Heart left ventricle (tissue), 16 donors: ENCODE measurements at regions not wholly inside any gene's neighbourhood (a gene's known extent, or its start where the extent isn't known, plus 50 kb on each side); places are given as distances from the start of the nearest gene placed in this dataset.
"Not testable (repeated sequence)": the region's sequence is repeated elsewhere in the genome, so short reads cannot be mapped to it uniquely, and the experiment has no call there.

Experiments used
- ATAC-seq, 4 donors: fragments of 200-7000 bp; cut with Tn5 transposase; one replicate each; pipeline ENCODE4 v1.9.1; 2020 to 2022; ENCODE audit warnings: moderate library complexity in 4 of 4, mild to moderate bottlenecking in 3 of 4, moderate number of reproducible peaks in 1 of 4
- DNase-seq, 5 donors: peaks; one replicate each; pipeline ENCODE4 v3.0.0-alpha.2; 2020
- H3K27ac ChIP-seq, 12 donors: fragments of 200-600 bp; sonication (generic) in 4 of 12; one replicate each; pipeline versions ENCODE4 v1.5.0 to v1.8.0; 2016 to 2022; ENCODE audit warnings: mild to moderate bottlenecking in 2 of 12
- H3K27me3 ChIP-seq, 9 donors: fragments of 200-600 bp; sonication (generic) in 2 of 9; one replicate each; pipeline versions ENCODE4 v1.5.1 to v1.8.0; 2016 to 2022; ENCODE audit warnings: mild to moderate bottlenecking in 3 of 9
- H3K36me3 ChIP-seq, 9 donors: fragments of 200-600 bp; sonication (generic) in 2 of 9; one replicate each; pipeline versions ENCODE4 v1.5.0 to v1.8.0; 2018 to 2022; ENCODE audit warnings: mild to moderate bottlenecking in 2 of 9
- H3K4me1 ChIP-seq, 12 donors: fragments of 200-600 bp; sonication (generic) in 4 of 12; one replicate each; pipeline versions ENCODE4 v1.5.0 to v1.8.0; 2016 to 2022; ENCODE audit warnings: mild to moderate bottlenecking in 3 of 12
- H3K4me3 ChIP-seq, 12 donors: fragments of 200-600 bp; sonication (generic) in 4 of 12; one replicate each; pipeline versions ENCODE4 v1.5.0 to v1.8.0; 2017 to 2022; ENCODE audit warnings: mild to moderate bottlenecking in 9 of 12, moderate library complexity in 4 of 12
- H3K9me3 ChIP-seq, 12 donors: fragments of 200-600 bp; sonication (generic) in 4 of 12; one replicate each; pipeline versions ENCODE4 v1.5.0 to v1.8.0; 2016 to 2022; ENCODE audit warnings: mild to moderate bottlenecking in 1 of 12
- POLR2A ChIP-seq, 2 donors: fragments of 450-650 bp; IDR thresholded peaks; one replicate each; pipeline ENCODE4 v1.6.1; 2017; ENCODE audit warnings: antibody characterized with exemption in 2 of 2, mild to moderate bottlenecking in 2 of 2, moderate library complexity in 2 of 2
- WGBS, 4 donors: extraction: QIAGEN DNeasy Blood & Tissue Kit in 2 of 4; methylation state at CpG; one replicate each; pipeline versions ENCODE4 v1.1.5 to v1.1.7; 2013 to 2018; 5-methylcytosine and 5-hydroxymethylcytosine counted together
- intact Hi-C, 10 donors: fragments of 100-400 bp; cut with DNase I; formaldehyde crosslinking; loops; one replicate each; pipeline versions ENCODE4 v1.11.1 to v1.14.2; 2022
- TF ChIP-seq, protein P1 (sequence below), 12 donors: fragments of 200-600 bp; sonication (generic) in 4 of 12; IDR thresholded peaks; one replicate each; pipeline versions ENCODE4 v1.5.0 to v1.8.0; 2018 to 2022; ENCODE audit warnings: antibody characterized with exemption in 12 of 12, mild to moderate bottlenecking in 5 of 12
- donor health status: ischemic (EF 13 %, LVEDD 7.1; RV severe dilation, severe dysfunction).
- donor health status: healthy with polysubstance abuse.
- donor health status: DM: no; HTN: yes; CAD: no.
- donor health status: DM: no; HTN: no; CAD: no.
- donor health status: ischemic (EF 25% LVEDD 6.9; RV normal size, moderate dysfunction).
- donor health status: ischemic (EF 25% LVEDD 5.7; RV mildly dilated, moderate dysfunction).
- donor health status: healthy.
- donor health status: DM: yes; HTN: yes; CAD: no.
- donor health status: ischemic (EF 35%, LVEDD 5.7; RV mildly dilated, moderate dysfunction).
- donor health status: nonischemic (EF 11% LVEDD 7.7; RV severe dilation, severe dysfunction).
- donor health status: DM: yes; HTN: yes; CAD: no.
- donor health status: PGD.
- donor health status: ischemic (EF 29% LVEDD 5.4; RV normal size, mild dysfunction).
- donor health status: nonischemic (EF 23%, LVEDD 6.1; RV moderate dilation, normal function).

- 74 to 91% (median 83%) methylated on average over 3 of the region's 3 CpGs for WGBS, 4 donors
- Histone ChIP-seq H3K9me3 (peaks cover 0 to 6% (median 0%) of the 10 kb centered on the region in 12 donors), H3K4me1 (no peaks in the 10 kb centered on the region), H3K27me3 (no peaks in the 10 kb centered on the region), H3K27ac (no peak overlapping the region), H3K4me3 (no peak overlapping the region), H3K36me3 (no peaks in the 10 kb centered on the region)
- ATAC-seq (no peak), DNase-seq (no peak)
- TF ChIP-seq, protein P1, sequence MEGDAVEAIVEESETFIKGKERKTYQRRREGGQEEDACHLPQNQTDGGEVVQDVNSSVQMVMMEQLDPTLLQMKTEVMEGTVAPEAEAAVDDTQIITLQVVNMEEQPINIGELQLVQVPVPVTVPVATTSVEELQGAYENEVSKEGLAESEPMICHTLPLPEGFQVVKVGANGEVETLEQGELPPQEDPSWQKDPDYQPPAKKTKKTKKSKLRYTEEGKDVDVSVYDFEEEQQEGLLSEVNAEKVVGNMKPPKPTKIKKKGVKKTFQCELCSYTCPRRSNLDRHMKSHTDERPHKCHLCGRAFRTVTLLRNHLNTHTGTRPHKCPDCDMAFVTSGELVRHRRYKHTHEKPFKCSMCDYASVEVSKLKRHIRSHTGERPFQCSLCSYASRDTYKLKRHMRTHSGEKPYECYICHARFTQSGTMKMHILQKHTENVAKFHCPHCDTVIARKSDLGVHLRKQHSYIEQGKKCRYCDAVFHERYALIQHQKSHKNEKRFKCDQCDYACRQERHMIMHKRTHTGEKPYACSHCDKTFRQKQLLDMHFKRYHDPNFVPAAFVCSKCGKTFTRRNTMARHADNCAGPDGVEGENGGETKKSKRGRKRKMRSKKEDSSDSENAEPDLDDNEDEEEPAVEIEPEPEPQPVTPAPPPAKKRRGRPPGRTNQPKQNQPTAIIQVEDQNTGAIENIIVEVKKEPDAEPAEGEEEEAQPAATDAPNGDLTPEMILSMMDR (IDR thresholded peaks at IDR 0.05): no peak
- no peak for TF ChIP-seq POLR2A (IDR thresholded peaks at IDR 0.05)
- intact Hi-C loops: no loop called here
Observed at GRCh38 chr2:40690525-40690924, 238.6 kb upstream of the SLC8A1 start.

- no peaks in the 10 kb centered on the region for H3K4me1 ChIP-seq
- H3K27me3 ChIP-seq: no peaks in the 10 kb centered on the region
- DNase-seq (no peak), ATAC-seq (no peak)
- H3K27ac ChIP-seq: no peak overlapping the region
- no peak overlapping the region for H3K4me3 ChIP-seq
- no peaks in the 10 kb centered on the region for H3K36me3 ChIP-seq
- intact Hi-C loops: no loop called here
- WGBS, 4 donors: 49 to 59% (median 56%) methylated on average over 5 of the region's 5 CpGs
- peaks cover 0 to 2% (median 0%) of the 10 kb centered on the region in 12 donors for H3K9me3 ChIP-seq
- TF ChIP-seq POLR2A (IDR thresholded peaks at IDR 0.05): no peak
- TF ChIP-seq, protein P1 (IDR thresholded peaks at IDR 0.05): no peak
Observed at GRCh38 chr2:40700231-40700954, 248.5 kb upstream of the SLC8A1 start.

- H3K27me3 ChIP-seq, H3K9me3 ChIP-seq, H3K27ac ChIP-seq, DNase-seq, intact Hi-C loops, H3K4me3 ChIP-seq, H3K36me3 ChIP-seq, H3K4me1 ChIP-seq, ATAC-seq: not testable (repeated sequence)
- WGBS, 4 donors: 33 to 57% (median 52%) methylated on average over 4 to 7 of the region's 7 CpGs
Observed at GRCh38 chr2:40712197-40712894, 260.5 kb upstream of the SLC8A1 start.

- Histone ChIP-seq H3K36me3 (no peaks in the 10 kb centered on the region), H3K4me3 (no peak overlapping the region), H3K4me1 (no peaks in the 10 kb centered on the region), H3K27me3 (no peaks in the 10 kb centered on the region), H3K27ac (no peak overlapping the region), H3K9me3 (no peaks in the 10 kb centered on the region)
- intact Hi-C loops: no loop called here
- DNase-seq: peak in 1 of 5 donors; percentile 41
- TF ChIP-seq, protein P1 (IDR thresholded peaks at IDR 0.05): no peak
- TF ChIP-seq POLR2A (IDR thresholded peaks at IDR 0.05): no peak
- peak in 1 of 4 donors; percentile 26 for ATAC-seq
- WGBS, 4 donors: 80 to 94% (median 85%) methylated on average over 2 of the region's 2 CpGs
Observed at GRCh38 chr2:40716879-40717278, 265.0 kb upstream of the SLC8A1 start.
